ENCODE measurements at regions not wholly inside any gene's neighbourhood (a gene's known extent, or its start where the extent isn't known, plus 50 kb on each side); places are given as distances from the start of the nearest gene placed in this dataset.

DNA sequence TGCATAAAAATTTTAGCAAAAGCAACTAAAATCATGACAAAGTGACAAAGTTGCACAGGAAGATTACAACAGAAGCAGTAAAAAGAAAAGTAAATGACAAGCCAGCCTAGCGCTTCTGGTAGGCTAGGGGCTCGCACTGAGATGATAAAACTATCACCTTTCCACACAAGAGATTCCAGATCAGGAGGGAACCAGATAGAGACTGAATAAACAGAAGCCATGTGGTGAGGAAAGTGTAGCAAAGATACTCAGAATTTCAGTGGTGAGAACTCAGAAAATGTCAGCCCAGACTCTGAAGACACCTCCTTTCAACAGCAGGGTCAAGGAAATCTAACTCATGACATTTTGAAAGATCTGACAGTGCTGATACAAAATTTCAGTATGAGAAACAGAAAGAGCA, 77.4 kb upstream of the DNAJC10 start:
- no peak overlapping the region for H3K4me2 ChIP-seq (ENCODE audit: control insufficient read depth, insufficient read depth)
- DNase-seq (ENCODE audit: low read depth, low spot score) (no peak), ATAC-seq (no peak), FAIRE-seq (no peak)
- no peaks in the 10 kb centered on the region for H4K20me1 ChIP-seq (ENCODE audit: control insufficient read depth, insufficient read depth)
- ChIA-PET POLR2A (no interaction called here), RAD21 (ENCODE audit: unreplicated experiment) (no interaction called here), CTCF (interaction anchor here (3.1 kb wide), 1 partner anchor 10 kb away, joined by 11 read pairs; no protein-coding TSS in a partner anchor), SMC1A (ENCODE audit: uncharacterized antibody, unreplicated experiment) (no interaction called here)
- no peak overlapping the region for H3K27ac ChIP-seq (ENCODE audit: control insufficient read depth, insufficient read depth)
- H3K4me3 ChIP-seq = no peak overlapping the region
- intact Hi-C loops (cut with micrococcal nuclease; ENCODE audit: unreplicated experiment) (no loop called here), in situ Hi-C loops (cut with MboI) (no loop called here)
- H3K36me3 ChIP-seq (ENCODE audit: control insufficient read depth in 2 of 2, insufficient read depth in 2 of 2, low read length in 1 of 2) = no peaks in the 10 kb centered on the region
- WGBS (ENCODE audit: insufficient coverage, insufficient replicate concordance, low lambda C conversion rate, missing lambda C conversion rate) = 55% methylated on average over 2 of the region's 2 CpGs
- no TSS peak for BruUV-seq (replicated peaks)
- no peak overlapping the region for H2AFZ ChIP-seq (ENCODE audit: control insufficient read depth, low read depth, low read length)
- no peak overlapping the region for H3K9ac ChIP-seq (ENCODE audit: control insufficient read depth, insufficient read depth, low read length)
- H3K27me3 ChIP-seq (replicated peaks in 1 of 2; ENCODE audit: control insufficient read depth in 2 of 2, insufficient read depth in 2 of 2, low read length in 1 of 2) = no peaks in the 10 kb centered on the region
- no peaks in the 10 kb centered on the region for H3K79me2 ChIP-seq (ENCODE audit: control insufficient read depth, insufficient read depth, low read length)
- H3K4me1 ChIP-seq (ENCODE audit: control insufficient read depth, insufficient read depth, low read length) = no peaks in the 10 kb centered on the region
- TF ChIP-seq SREBF2 (IDR thresholded peaks at IDR 0.05; ENCODE audit: low read length) (no peak), NFXL1 (IDR thresholded peaks at IDR 0.05; ENCODE audit: borderline replicate concordance) (no peak)
- TF ChIP-seq, protein P1, sequence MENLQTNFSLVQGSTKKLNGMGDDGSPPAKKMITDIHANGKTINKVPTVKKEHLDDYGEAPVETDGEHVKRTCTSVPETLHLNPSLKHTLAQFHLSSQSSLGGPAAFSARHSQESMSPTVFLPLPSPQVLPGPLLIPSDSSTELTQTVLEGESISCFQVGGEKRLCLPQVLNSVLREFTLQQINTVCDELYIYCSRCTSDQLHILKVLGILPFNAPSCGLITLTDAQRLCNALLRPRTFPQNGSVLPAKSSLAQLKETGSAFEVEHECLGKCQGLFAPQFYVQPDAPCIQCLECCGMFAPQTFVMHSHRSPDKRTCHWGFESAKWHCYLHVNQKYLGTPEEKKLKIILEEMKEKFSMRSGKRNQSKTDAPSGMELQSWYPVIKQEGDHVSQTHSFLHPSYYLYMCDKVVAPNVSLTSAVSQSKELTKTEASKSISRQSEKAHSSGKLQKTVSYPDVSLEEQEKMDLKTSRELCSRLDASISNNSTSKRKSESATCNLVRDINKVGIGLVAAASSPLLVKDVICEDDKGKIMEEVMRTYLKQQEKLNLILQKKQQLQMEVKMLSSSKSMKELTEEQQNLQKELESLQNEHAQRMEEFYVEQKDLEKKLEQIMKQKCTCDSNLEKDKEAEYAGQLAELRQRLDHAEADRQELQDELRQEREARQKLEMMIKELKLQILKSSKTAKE (IDR thresholded peaks at IDR 0.05; ENCODE audit: low read depth, poor library complexity, severe bottlenecking) = no peak
- no peaks in the 10 kb centered on the region for H3K9me3 ChIP-seq (replicated peaks; ENCODE audit: control insufficient read depth, insufficient read depth, low read length)

DNA sequence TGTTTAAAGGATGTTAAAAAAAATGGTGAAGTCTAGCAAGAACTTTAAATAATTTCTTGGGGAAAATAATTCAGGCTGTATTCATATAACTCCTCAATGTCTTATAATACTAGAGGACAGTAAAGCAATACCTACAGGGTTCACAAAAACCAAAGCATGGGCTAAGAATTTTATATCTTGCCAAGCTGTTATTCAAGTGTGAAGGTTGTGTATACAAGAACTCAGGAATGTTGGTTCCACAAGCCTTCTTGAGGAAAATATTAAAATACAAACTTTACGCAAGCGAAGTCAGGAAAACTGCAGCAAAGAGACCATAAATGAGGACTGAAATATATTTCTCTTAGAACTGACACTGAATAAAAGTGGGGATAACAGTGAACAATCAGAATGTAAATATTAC, 76.1 kb upstream of the DNAJC10 start:
- intact Hi-C loops (cut with micrococcal nuclease; ENCODE audit: unreplicated experiment) (no loop called here), in situ Hi-C loops (cut with MboI) (no loop called here)
- Histone ChIP-seq H3K4me3 (no peak overlapping the region), H3K4me2 (ENCODE audit: control insufficient read depth, insufficient read depth) (no peak overlapping the region), H3K27ac (ENCODE audit: control insufficient read depth, insufficient read depth) (no peak overlapping the region), H3K4me1 (ENCODE audit: control insufficient read depth, insufficient read depth, low read length) (no peaks in the 10 kb centered on the region), H2AFZ (ENCODE audit: control insufficient read depth, low read depth, low read length) (no peak overlapping the region), H3K79me2 (ENCODE audit: control insufficient read depth, insufficient read depth, low read length) (no peaks in the 10 kb centered on the region), H4K20me1 (ENCODE audit: control insufficient read depth, insufficient read depth) (no peaks in the 10 kb centered on the region), H3K36me3 (ENCODE audit: control insufficient read depth in 2 of 2, insufficient read depth in 2 of 2, low read length in 1 of 2) (no peaks in the 10 kb centered on the region), H3K27me3 (replicated peaks in 1 of 2; ENCODE audit: control insufficient read depth in 2 of 2, insufficient read depth in 2 of 2, low read length in 1 of 2) (no peaks in the 10 kb centered on the region), H3K9ac (ENCODE audit: control insufficient read depth, insufficient read depth, low read length) (no peak overlapping the region), H3K9me3 (replicated peaks; ENCODE audit: control insufficient read depth, insufficient read depth, low read length) (no peaks in the 10 kb centered on the region)
- no peak for FAIRE-seq
- 92% methylated on average over 2 of the region's 2 CpGs for WGBS (ENCODE audit: insufficient coverage, insufficient replicate concordance, low lambda C conversion rate, missing lambda C conversion rate)
- ChIA-PET RAD21 (ENCODE audit: unreplicated experiment) (no interaction called here), CTCF (interaction anchor here (3.1 kb wide), 1 partner anchor 9 kb away, joined by 11 read pairs; no protein-coding TSS in a partner anchor), POLR2A (no interaction called here), SMC1A (ENCODE audit: uncharacterized antibody, unreplicated experiment) (no interaction called here)
- no TSS peak for BruUV-seq (replicated peaks)
- TF ChIP-seq, protein P2, sequence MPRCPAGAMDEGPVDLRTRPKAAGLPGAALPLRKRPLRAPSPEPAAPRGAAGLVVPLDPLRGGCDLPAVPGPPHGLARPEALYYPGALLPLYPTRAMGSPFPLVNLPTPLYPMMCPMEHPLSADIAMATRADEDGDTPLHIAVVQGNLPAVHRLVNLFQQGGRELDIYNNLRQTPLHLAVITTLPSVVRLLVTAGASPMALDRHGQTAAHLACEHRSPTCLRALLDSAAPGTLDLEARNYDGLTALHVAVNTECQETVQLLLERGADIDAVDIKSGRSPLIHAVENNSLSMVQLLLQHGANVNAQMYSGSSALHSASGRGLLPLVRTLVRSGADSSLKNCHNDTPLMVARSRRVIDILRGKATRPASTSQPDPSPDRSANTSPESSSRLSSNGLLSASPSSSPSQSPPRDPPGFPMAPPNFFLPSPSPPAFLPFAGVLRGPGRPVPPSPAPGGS (IDR thresholded peaks at IDR 0.05; ENCODE audit: borderline replicate concordance, insufficient read depth, low read depth, low read length, poor library complexity, severe bottlenecking) = no peak
- no peak for TF ChIP-seq RCOR1 (conservative IDR thresholded peaks at IDR 0.05; ENCODE audit: low read depth, low read length)
- TF ChIP-seq KAT2A (conservative IDR thresholded peaks at IDR 0.05; ENCODE audit: control insufficient read depth, low read depth, low read length) = no peak
- TF ChIP-seq EP300 (IDR thresholded peaks at IDR 0.05; ENCODE audit: borderline replicate concordance in 1 of 2, control insufficient read depth in 1 of 2, low read depth in 2 of 2, low read length in 2 of 2) = no peak
- no peak for TF ChIP-seq ZNF24 (IDR thresholded peaks at IDR 0.05)
- no peak for TF ChIP-seq SIN3A (IDR thresholded peaks at IDR 0.05; ENCODE audit: low read depth, low read length)
- no peak for TF ChIP-seq CBFB (IDR thresholded peaks at IDR 0.05; ENCODE audit: low read depth)
- TF ChIP-seq, protein P3, sequence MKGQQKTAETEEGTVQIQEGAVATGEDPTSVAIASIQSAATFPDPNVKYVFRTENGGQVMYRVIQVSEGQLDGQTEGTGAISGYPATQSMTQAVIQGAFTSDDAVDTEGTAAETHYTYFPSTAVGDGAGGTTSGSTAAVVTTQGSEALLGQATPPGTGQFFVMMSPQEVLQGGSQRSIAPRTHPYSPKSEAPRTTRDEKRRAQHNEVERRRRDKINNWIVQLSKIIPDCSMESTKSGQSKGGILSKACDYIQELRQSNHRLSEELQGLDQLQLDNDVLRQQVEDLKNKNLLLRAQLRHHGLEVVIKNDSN (IDR thresholded peaks at IDR 0.05; ENCODE audit: borderline replicate concordance, extremely low read length, insufficient read depth, low read depth, low read length) = no peak
- no peak for TF ChIP-seq IRF4 (IDR thresholded peaks at IDR 0.05; ENCODE audit: low read depth, low read length)
- no peak for TF ChIP-seq CHD4 (IDR thresholded peaks at IDR 0.05)
- no peak for ATAC-seq
- DNase-seq (ENCODE audit: low read depth, low spot score) = no peak

All from GM12878 (cell line).